ENCODE measurements at regions not wholly inside any gene's neighbourhood (a gene's known extent, or its start where the extent isn't known, plus 50 kb on each side); places are given as distances from the start of the nearest gene placed in this dataset.

GRCh38 chr2:33655626-33656320, 56.7 kb upstream of the FAM98A start:
- Histone ChIP-seq H3K4me3 (ENCODE audit: low read depth in 1 of 2, low read length in 2 of 2) (no peak overlapping the region), H3K27me3 (ENCODE audit: low read depth, low read length) (no peaks in the 10 kb centered on the region), H3K36me3 (ENCODE audit: control insufficient read depth in 1 of 2, insufficient read depth in 2 of 2, low read length in 2 of 2) (no peaks in the 10 kb centered on the region), H3K27ac (ENCODE audit: low read length) (no peak overlapping the region), H3K9me3 (ENCODE audit: control insufficient read depth in 1 of 2, low read length in 2 of 2) (no peaks in the 10 kb centered on the region), H3K4me1 (ENCODE audit: control insufficient read depth in 1 of 2, insufficient read depth in 2 of 2, low read length in 2 of 2) (no peaks in the 10 kb centered on the region)

GRCh38 chr2:33652830-33653229, 53.7 kb upstream of the FAM98A start:
- Histone ChIP-seq H3K9me3 (ENCODE audit: control insufficient read depth in 1 of 2, low read length in 2 of 2) (no peaks in the 10 kb centered on the region), H3K36me3 (ENCODE audit: control insufficient read depth in 1 of 2, insufficient read depth in 2 of 2, low read length in 2 of 2) (no peaks in the 10 kb centered on the region), H3K27ac (ENCODE audit: low read length) (no peak overlapping the region), H3K4me1 (ENCODE audit: control insufficient read depth in 1 of 2, insufficient read depth in 2 of 2, low read length in 2 of 2) (no peaks in the 10 kb centered on the region), H3K27me3 (ENCODE audit: low read depth, low read length) (no peaks in the 10 kb centered on the region), H3K4me3 (ENCODE audit: low read depth in 1 of 2, low read length in 2 of 2) (no peak overlapping the region)

GRCh38 chr2:33650171-33650570, 51.1 kb upstream of the FAM98A start:
- H3K36me3 ChIP-seq (ENCODE audit: control insufficient read depth in 1 of 2, insufficient read depth in 2 of 2, low read length in 2 of 2), result no peaks in the 10 kb centered on the region
- H3K9me3 ChIP-seq (ENCODE audit: control insufficient read depth in 1 of 2, low read length in 2 of 2), result no peaks in the 10 kb centered on the region
- H3K4me3 ChIP-seq (ENCODE audit: low read depth in 1 of 2, low read length in 2 of 2), result no peak overlapping the region
- no peaks in the 10 kb centered on the region for H3K4me1 ChIP-seq (ENCODE audit: control insufficient read depth in 1 of 2, insufficient read depth in 2 of 2, low read length in 2 of 2)
- H3K27ac ChIP-seq (ENCODE audit: low read length), result no peak overlapping the region
- H3K27me3 ChIP-seq (ENCODE audit: low read depth, low read length), result no peaks in the 10 kb centered on the region
